Urinary bladder (tissue), 3 donors: ENCODE measurements at regions not wholly inside any gene's neighbourhood (a gene's known extent, or its start where the extent isn't known, plus 50 kb on each side); places are given as distances from the start of the nearest gene placed in this dataset.

Experiments used
- DNase-seq: peaks from one replicate; pipeline ENCODE4 v3.0.0-alpha.2; 2015; ENCODE audit errors: extremely low spot score
- H3K27ac ChIP-seq: one replicate; pipeline ENCODE4 v1.5.1; 2013; ENCODE audit warnings: low read depth, mild to moderate bottlenecking, moderate library complexity
- H3K36me3 ChIP-seq: one replicate; pipeline ENCODE4 v1.6.1; 2013; ENCODE audit warnings: mild to moderate bottlenecking, moderate library complexity; ENCODE audit not compliant: insufficient read depth
- H3K4me1 ChIP-seq: one replicate; pipeline ENCODE4 v1.6.1; 2013; ENCODE audit warnings: mild to moderate bottlenecking, moderate library complexity; ENCODE audit not compliant: insufficient read depth
- H3K4me3 ChIP-seq: one replicate; pipeline ENCODE4 v1.5.1; 2013; ENCODE audit warnings: low read depth, low read length
- WGBS: extraction: QIAGEN DNeasy Blood & Tissue Kit; methylation state at CpG from one replicate; pipeline ENCODE4 v1.1.7; 2013; 5-methylcytosine and 5-hydroxymethylcytosine counted together
- donor health status: healthy with polysubstance abuse.
- donor health status: healthy.

- WGBS = 86% methylated on average over 15 of the region's 15 CpGs
- DNase-seq = no peak
- Histone ChIP-seq H3K36me3 (no peaks in the 10 kb centered on the region), H3K4me3 (no peak overlapping the region), H3K27ac (no peak overlapping the region), H3K4me1 (no peaks in the 10 kb centered on the region)
Measured at GRCh38 chr7:67595431-67596180, 599.0 kb downstream of the TYW1 start.

- no peaks in the 10 kb centered on the region for H3K4me1 ChIP-seq
- no peak for DNase-seq
- no peak overlapping the region for H3K4me3 ChIP-seq
- 90% methylated on average over 3 of the region's 3 CpGs for WGBS
- no peak overlapping the region for H3K27ac ChIP-seq
- no peaks in the 10 kb centered on the region for H3K36me3 ChIP-seq
Measured at GRCh38 chr7:67597161-67597560, 600.5 kb downstream of the TYW1 start.

- no peak for DNase-seq
- H3K4me1 ChIP-seq = no peaks in the 10 kb centered on the region
- H3K27ac ChIP-seq = no peak overlapping the region
- no peak overlapping the region for H3K4me3 ChIP-seq
- no peaks in the 10 kb centered on the region for H3K36me3 ChIP-seq
Measured at GRCh38 chr7:67598469-67598868, 601.8 kb downstream of the TYW1 start.

GRCh38 chr7:67599331-67600062 lies 602.9 kb downstream of the TYW1 start:
- H3K36me3 ChIP-seq = no peaks in the 10 kb centered on the region
- no peak for DNase-seq
- WGBS = 87% methylated on average over 10 of the region's 10 CpGs

GRCh38 chr7:67602246-67602887 lies 605.7 kb downstream of the TYW1 start:
- H3K36me3 ChIP-seq = no peaks in the 10 kb centered on the region
- no peak for DNase-seq
- H3K4me3 ChIP-seq = no peak overlapping the region
- no peak overlapping the region for H3K27ac ChIP-seq
- 87% methylated on average over 12 of the region's 12 CpGs for WGBS
- no peaks in the 10 kb centered on the region for H3K4me1 ChIP-seq

More at GRCh38 chr7:67599331-67600062, 602.9 kb downstream of the TYW1 start:
- Histone ChIP-seq H3K4me1 (no peaks in the 10 kb centered on the region), H3K4me3 (no peak overlapping the region), H3K27ac (no peak overlapping the region)

- Histone ChIP-seq H3K4me3 (no peak overlapping the region), H3K4me1 (no peaks in the 10 kb centered on the region), H3K36me3 (no peaks in the 10 kb centered on the region), H3K27ac (no peak overlapping the region)
- 78% methylated on average over 2 of the region's 2 CpGs for WGBS
- no peak for DNase-seq
Measured at GRCh38 chr7:67604461-67605386, 608.1 kb downstream of the TYW1 start.

GRCh38 chr7:67608806-67609205 lies 612.2 kb downstream of the TYW1 start:
- no peaks in the 10 kb centered on the region for H3K4me1 ChIP-seq
- H3K36me3 ChIP-seq = no peaks in the 10 kb centered on the region
- H3K27ac ChIP-seq = no peak overlapping the region
- no peak for DNase-seq
- WGBS = 89% methylated on average over 3 of the region's 3 CpGs
- H3K4me3 ChIP-seq = no peak overlapping the region

GRCh38 chr7:67610897-67611296 lies 614.3 kb downstream of the TYW1 start:
- Histone ChIP-seq H3K27ac (no peak overlapping the region), H3K36me3 (no peaks in the 10 kb centered on the region), H3K4me3 (no peak overlapping the region), H3K4me1 (no peaks in the 10 kb centered on the region)
- no peak for DNase-seq
- 79% methylated on average over 6 of the region's 6 CpGs for WGBS

- DNase-seq = no peak
- Histone ChIP-seq H3K27ac (no peak overlapping the region), H3K36me3 (no peaks in the 10 kb centered on the region), H3K4me1 (no peaks in the 10 kb centered on the region), H3K4me3 (no peak overlapping the region)
- 43% methylated on average over 2 of the region's 2 CpGs for WGBS
Measured at GRCh38 chr7:67614843-67615242, 618.2 kb downstream of the TYW1 start.

GRCh38 chr7:67616517-67616916 lies 619.9 kb downstream of the TYW1 start:
- DNase-seq = no peak
- no peak overlapping the region for H3K4me3 ChIP-seq
- H3K36me3 ChIP-seq = no peaks in the 10 kb centered on the region
- no peak overlapping the region for H3K27ac ChIP-seq
- WGBS = 92% methylated on average over 7 of the region's 7 CpGs
- no peaks in the 10 kb centered on the region for H3K4me1 ChIP-seq

- DNase-seq = no peak
- H3K36me3 ChIP-seq = no peaks in the 10 kb centered on the region
- no peak overlapping the region for H3K4me3 ChIP-seq
- 68% methylated on average over 8 of the region's 8 CpGs for WGBS
- no peaks in the 10 kb centered on the region for H3K4me1 ChIP-seq
- H3K27ac ChIP-seq = no peak overlapping the region
Measured at GRCh38 chr7:67618556-67619162, 622.0 kb downstream of the TYW1 start.

GRCh38 chr7:67619175-67619574 lies 622.5 kb downstream of the TYW1 start:
- H3K36me3 ChIP-seq = no peaks in the 10 kb centered on the region
- peak; percentile 66 for DNase-seq
- WGBS = 16% methylated on average over 11 of the region's 11 CpGs
- H3K27ac ChIP-seq = no peak overlapping the region
- no peaks in the 10 kb centered on the region for H3K4me1 ChIP-seq
- no peak overlapping the region for H3K4me3 ChIP-seq
